ENCODE measurements at regions not wholly inside any gene's neighbourhood (a gene's known extent, or its start where the extent isn't known, plus 50 kb on each side); places are given as distances from the start of the nearest gene placed in this dataset.

- Histone ChIP-seq H2BK5ac (ENCODE audit: low read depth, low read length, poor library complexity, severe bottlenecking) (no peak overlapping the region), H2BK120ac (ENCODE audit: low read depth, low read length) (no peak overlapping the region), H3K23ac (ENCODE audit: low read length in 2 of 2) (no peak overlapping the region), H3K4me3 (ENCODE audit: insufficient read depth in 1 of 2, low read depth in 1 of 2, low read length in 2 of 2) (no peak overlapping the region), H4K8ac (ENCODE audit: low read length) (no peak overlapping the region), H3K27ac (ENCODE audit: low read length, poor library complexity, severe bottlenecking) (no peak overlapping the region), H3K4ac (ENCODE audit: low read depth in 1 of 2, low read length in 2 of 2) (no peak overlapping the region), H3K4me2 (ENCODE audit: low read length, poor library complexity, severe bottlenecking) (no peak overlapping the region), H2BK12ac (ENCODE audit: low read length in 2 of 2) (no peak overlapping the region), H3K27me3 (ENCODE audit: control insufficient read depth in 1 of 2, insufficient read depth in 1 of 2, low read length in 2 of 2) (no peaks in the 10 kb centered on the region), H2AFZ (ENCODE audit: low read depth, low read length) (no peak overlapping the region), H3K79me1 (replicated peaks; ENCODE audit: low read length, poor library complexity, severe bottlenecking) (no peaks in the 10 kb centered on the region), H3K9me3 (ENCODE audit: control insufficient read depth, low read length) (no peaks in the 10 kb centered on the region), H4K91ac (ENCODE audit: low read length) (no peak overlapping the region), H3K4me1 (ENCODE audit: control insufficient read depth, insufficient read depth, low read depth, low read length) (no peaks in the 10 kb centered on the region), H3K9ac (ENCODE audit: low read length) (no peak overlapping the region), H2BK15ac (ENCODE audit: low read depth, poor library complexity, severe bottlenecking) (no peak overlapping the region), H3K18ac (ENCODE audit: low read depth in 1 of 2, low read length in 2 of 2) (no peak overlapping the region), H3K14ac (ENCODE audit: low read length in 2 of 2) (no peak overlapping the region), H3K36me3 (ENCODE audit: control insufficient read depth in 1 of 2, insufficient read depth in 2 of 2, low read depth in 1 of 2, low read length in 2 of 2) (no peaks in the 10 kb centered on the region), H2AK5ac (ENCODE audit: low read length, severe bottlenecking) (no peak overlapping the region)
- no peak for DNase-seq
- WGBS: no CpG with 5 or more reads among the region's 2 CpGs
These were observed 61.3 kb upstream of the VCX2 start for GRCh38 chrX:8232406-8232805.

- no peak overlapping the region for H3K14ac ChIP-seq (ENCODE audit: low read length in 2 of 2)
- DNase-seq: no peak
- no peaks in the 10 kb centered on the region for H3K36me3 ChIP-seq (ENCODE audit: control insufficient read depth in 1 of 2, insufficient read depth in 2 of 2, low read depth in 1 of 2, low read length in 2 of 2)
- no peaks in the 10 kb centered on the region for H3K9me3 ChIP-seq (ENCODE audit: control insufficient read depth, low read length)
- no peak overlapping the region for H2BK5ac ChIP-seq (ENCODE audit: low read depth, low read length, poor library complexity, severe bottlenecking)
- no peak overlapping the region for H3K4me3 ChIP-seq (ENCODE audit: insufficient read depth in 1 of 2, low read depth in 1 of 2, low read length in 2 of 2)
- H2AFZ ChIP-seq (ENCODE audit: low read depth, low read length): no peak overlapping the region
- no peaks in the 10 kb centered on the region for H3K79me1 ChIP-seq (replicated peaks; ENCODE audit: low read length, poor library complexity, severe bottlenecking)
- H3K4ac ChIP-seq (ENCODE audit: low read depth in 1 of 2, low read length in 2 of 2): no peak overlapping the region
- no peak overlapping the region for H3K27ac ChIP-seq (ENCODE audit: low read length, poor library complexity, severe bottlenecking)
- no peak overlapping the region for H2BK120ac ChIP-seq (ENCODE audit: low read depth, low read length)
- no peaks in the 10 kb centered on the region for H3K27me3 ChIP-seq (ENCODE audit: control insufficient read depth in 1 of 2, insufficient read depth in 1 of 2, low read length in 2 of 2)
- no peak overlapping the region for H4K8ac ChIP-seq (ENCODE audit: low read length)
- H3K9ac ChIP-seq (ENCODE audit: low read length): no peak overlapping the region
- H3K4me2 ChIP-seq (ENCODE audit: low read length, poor library complexity, severe bottlenecking): no peak overlapping the region
- 100% methylated on average over 1 of the region's 2 CpGs for WGBS
- no peak overlapping the region for H2AK5ac ChIP-seq (ENCODE audit: low read length, severe bottlenecking)
- H3K23ac ChIP-seq (ENCODE audit: low read length in 2 of 2): no peak overlapping the region
- H3K4me1 ChIP-seq (ENCODE audit: control insufficient read depth, insufficient read depth, low read depth, low read length): no peaks in the 10 kb centered on the region
- no peak overlapping the region for H4K91ac ChIP-seq (ENCODE audit: low read length)
- no peak overlapping the region for H2BK12ac ChIP-seq (ENCODE audit: low read length in 2 of 2)
- H2BK15ac ChIP-seq (ENCODE audit: low read depth, poor library complexity, severe bottlenecking): no peak overlapping the region
- no peak overlapping the region for H3K18ac ChIP-seq (ENCODE audit: low read depth in 1 of 2, low read length in 2 of 2)
These were observed 62.0 kb upstream of the VCX2 start for GRCh38 chrX:8233091-8233490.

- Histone ChIP-seq H2BK15ac (ENCODE audit: low read depth, poor library complexity, severe bottlenecking) (no peak overlapping the region), H3K9me3 (ENCODE audit: control insufficient read depth, low read length) (no peaks in the 10 kb centered on the region), H4K8ac (ENCODE audit: low read length) (no peak overlapping the region), H3K9ac (ENCODE audit: low read length) (no peak overlapping the region), H3K79me1 (replicated peaks; ENCODE audit: low read length, poor library complexity, severe bottlenecking) (no peaks in the 10 kb centered on the region), H3K4me2 (ENCODE audit: low read length, poor library complexity, severe bottlenecking) (no peak overlapping the region), H3K4me3 (ENCODE audit: insufficient read depth in 1 of 2, low read depth in 1 of 2, low read length in 2 of 2) (no peak overlapping the region), H2AFZ (ENCODE audit: low read depth, low read length) (no peak overlapping the region), H2BK5ac (ENCODE audit: low read depth, low read length, poor library complexity, severe bottlenecking) (no peak overlapping the region), H3K4me1 (ENCODE audit: control insufficient read depth, insufficient read depth, low read depth, low read length) (no peaks in the 10 kb centered on the region), H3K36me3 (ENCODE audit: control insufficient read depth in 1 of 2, insufficient read depth in 2 of 2, low read depth in 1 of 2, low read length in 2 of 2) (no peaks in the 10 kb centered on the region), H3K4ac (ENCODE audit: low read depth in 1 of 2, low read length in 2 of 2) (no peak overlapping the region), H3K27me3 (ENCODE audit: control insufficient read depth in 1 of 2, insufficient read depth in 1 of 2, low read length in 2 of 2) (no peaks in the 10 kb centered on the region), H3K23ac (ENCODE audit: low read length in 2 of 2) (no peak overlapping the region), H2BK120ac (ENCODE audit: low read depth, low read length) (no peak overlapping the region), H2BK12ac (ENCODE audit: low read length in 2 of 2) (no peak overlapping the region), H3K14ac (ENCODE audit: low read length in 2 of 2) (no peak overlapping the region), H4K91ac (ENCODE audit: low read length) (no peak overlapping the region), H2AK5ac (ENCODE audit: low read length, severe bottlenecking) (no peak overlapping the region), H3K18ac (ENCODE audit: low read depth in 1 of 2, low read length in 2 of 2) (no peak overlapping the region), H3K27ac (ENCODE audit: low read length, poor library complexity, severe bottlenecking) (no peak overlapping the region)
- no peak for DNase-seq
These were observed 64.0 kb upstream of the VCX2 start for GRCh38 chrX:8235026-8235425.

- Histone ChIP-seq H4K91ac (ENCODE audit: low read length) (no peak overlapping the region), H3K4me1 (ENCODE audit: control insufficient read depth, insufficient read depth, low read depth, low read length) (no peaks in the 10 kb centered on the region), H2BK15ac (ENCODE audit: low read depth, poor library complexity, severe bottlenecking) (no peak overlapping the region), H3K36me3 (ENCODE audit: control insufficient read depth in 1 of 2, insufficient read depth in 2 of 2, low read depth in 1 of 2, low read length in 2 of 2) (no peaks in the 10 kb centered on the region), H2BK5ac (ENCODE audit: low read depth, low read length, poor library complexity, severe bottlenecking) (no peak overlapping the region), H2AK5ac (ENCODE audit: low read length, severe bottlenecking) (no peak overlapping the region), H3K14ac (ENCODE audit: low read length in 2 of 2) (no peak overlapping the region), H3K4me2 (ENCODE audit: low read length, poor library complexity, severe bottlenecking) (no peak overlapping the region), H3K4me3 (ENCODE audit: insufficient read depth in 1 of 2, low read depth in 1 of 2, low read length in 2 of 2) (no peak overlapping the region), H3K27ac (ENCODE audit: low read length, poor library complexity, severe bottlenecking) (no peak overlapping the region), H3K4ac (ENCODE audit: low read depth in 1 of 2, low read length in 2 of 2) (no peak overlapping the region), H2BK120ac (ENCODE audit: low read depth, low read length) (no peak overlapping the region), H3K79me1 (replicated peaks; ENCODE audit: low read length, poor library complexity, severe bottlenecking) (no peaks in the 10 kb centered on the region), H3K9me3 (ENCODE audit: control insufficient read depth, low read length) (no peaks in the 10 kb centered on the region), H3K9ac (ENCODE audit: low read length) (no peak overlapping the region), H3K18ac (ENCODE audit: low read depth in 1 of 2, low read length in 2 of 2) (no peak overlapping the region), H2AFZ (ENCODE audit: low read depth, low read length) (no peak overlapping the region), H2BK12ac (ENCODE audit: low read length in 2 of 2) (no peak overlapping the region), H4K8ac (ENCODE audit: low read length) (no peak overlapping the region), H3K27me3 (ENCODE audit: control insufficient read depth in 1 of 2, insufficient read depth in 1 of 2, low read length in 2 of 2) (no peaks in the 10 kb centered on the region), H3K23ac (ENCODE audit: low read length in 2 of 2) (no peak overlapping the region)
- DNase-seq: no peak
- 89% methylated on average over 4 of the region's 6 CpGs for WGBS
These were observed 66.7 kb upstream of the VCX2 start for GRCh38 chrX:8237718-8238117.

Data from mesenchymal stem cell (in vitro differentiated cells and primary cell).